Germinal center (tissue), 1 donor: ENCODE measurements at regions not wholly inside any gene's neighbourhood (a gene's known extent, or its start where the extent isn't known, plus 50 kb on each side); places are given as distances from the start of the nearest gene placed in this dataset.

Source experiments
- DNase-seq: peaks from one replicate; pipeline ENCODE4 v3.0.0; 2012; ENCODE audit warnings: mixed read lengths, low spot score

DNA sequence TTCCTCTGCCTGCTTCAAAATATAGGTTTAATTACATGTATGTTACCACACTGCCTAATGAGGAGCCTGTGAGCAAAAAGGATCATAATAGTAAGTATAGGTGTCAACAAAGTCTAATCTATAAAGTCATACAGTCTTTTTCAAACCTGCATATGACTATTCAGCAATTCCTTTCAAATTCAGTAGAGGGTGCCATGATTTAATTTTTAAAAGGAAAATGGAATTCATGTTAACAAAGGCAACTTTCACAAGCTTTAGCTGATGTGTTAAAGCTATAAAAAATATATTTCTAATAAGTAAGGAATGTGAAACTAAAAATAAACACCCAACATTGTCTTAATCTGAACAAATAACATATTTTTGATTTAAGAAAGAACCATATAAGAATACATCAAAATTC lies 52.1 kb downstream of the MPP7 start:
- no peak for DNase-seq

DNA sequence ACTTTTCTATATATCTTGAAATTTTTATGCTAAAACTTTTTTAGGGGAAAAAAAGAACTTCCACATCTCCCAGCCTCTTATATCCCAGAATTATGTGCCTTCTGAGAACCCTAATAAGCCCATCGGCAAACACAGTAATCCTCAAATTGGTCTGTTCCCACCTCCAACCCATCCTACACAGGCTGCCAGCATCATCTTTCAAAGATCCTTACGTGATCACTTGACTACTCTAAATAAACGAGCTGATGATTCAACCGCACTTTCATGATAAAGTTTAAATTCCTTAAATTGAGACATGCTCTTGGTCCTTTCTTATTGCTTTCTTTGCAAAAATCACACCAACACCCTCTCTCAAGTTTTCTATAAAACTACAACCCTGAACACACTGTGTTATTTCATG lies 52.5 kb downstream of the MPP7 start:
- no peak for DNase-seq

DNA sequence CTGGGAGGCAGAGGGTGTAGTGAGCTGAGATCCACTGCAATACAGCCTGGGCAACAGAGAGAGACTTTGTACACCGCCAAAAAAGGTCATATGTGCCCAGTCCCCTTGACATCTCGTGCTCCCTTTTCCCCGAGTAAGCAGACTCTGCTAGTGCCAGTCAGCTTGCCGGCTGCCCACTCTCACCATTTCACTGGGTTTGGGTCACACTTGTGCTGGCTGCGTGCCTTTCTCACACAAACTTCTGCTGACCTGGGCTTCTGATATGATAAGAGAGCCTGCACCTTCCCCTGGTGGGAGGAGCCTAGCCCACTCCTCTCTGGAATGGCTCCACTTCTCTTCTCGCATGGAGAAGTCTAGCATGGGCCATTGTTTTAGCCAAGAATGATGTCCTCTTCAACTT lies 53.4 kb downstream of the MPP7 start:
- DNase-seq, result no peak

DNA sequence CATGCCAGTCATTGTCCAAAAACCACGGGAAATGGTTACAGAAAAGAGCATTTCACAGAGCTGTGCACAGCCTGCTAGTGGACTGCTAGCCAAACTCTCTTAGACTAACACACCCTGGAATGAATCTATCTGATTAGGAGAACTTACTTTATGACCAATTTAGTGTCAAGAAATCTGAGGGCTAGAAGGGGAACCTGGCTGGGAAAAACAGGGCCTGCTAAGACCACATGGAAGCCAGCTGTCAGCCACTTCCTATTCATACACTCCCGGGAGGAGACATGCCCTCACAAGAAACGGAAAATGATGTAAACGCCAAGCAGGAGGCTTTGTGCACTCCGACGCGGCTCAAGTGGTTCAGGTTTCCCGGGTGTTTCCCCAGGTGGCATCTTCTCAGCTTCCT lies 54.8 kb downstream of the MPP7 start:
- DNase-seq, result no peak

DNA sequence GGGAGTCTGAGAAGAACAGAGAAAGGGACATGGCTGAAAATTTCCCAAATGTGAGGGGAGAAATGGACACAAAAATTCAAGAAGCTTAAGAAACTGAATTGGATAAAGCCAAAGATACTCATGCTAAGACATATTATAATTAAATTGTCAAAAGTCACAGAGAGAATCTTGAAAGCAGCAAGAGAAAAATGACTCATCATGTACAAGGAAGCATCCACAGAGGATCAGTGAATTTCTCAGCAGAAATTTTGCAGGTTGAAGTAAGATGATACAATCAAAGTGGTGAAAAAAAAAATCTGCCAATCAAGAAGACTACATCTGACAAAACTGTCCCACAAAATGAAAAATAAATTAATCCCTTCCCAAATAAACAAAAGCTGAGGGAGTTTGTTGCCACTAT lies 56.8 kb downstream of the MPP7 start:
- no peak for DNase-seq

DNA sequence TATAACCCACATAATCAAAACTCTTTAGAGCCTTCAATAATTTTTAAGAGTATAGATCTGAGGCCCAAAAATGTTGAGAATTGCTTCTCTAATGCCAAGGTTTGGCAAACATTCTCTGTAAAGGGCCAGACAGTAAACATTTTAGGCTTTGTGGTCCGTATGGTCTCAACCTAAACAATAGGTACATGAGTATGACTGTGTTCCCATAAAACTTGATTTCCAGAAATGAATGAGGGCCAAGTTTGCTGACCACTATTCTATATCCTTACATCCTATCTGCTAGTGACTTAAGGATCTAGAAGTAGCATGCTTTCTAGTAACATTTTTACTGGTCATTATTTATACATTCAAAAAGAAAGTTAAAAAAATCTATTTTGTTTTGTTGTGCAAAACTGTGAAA lies 58.9 kb downstream of the MPP7 start:
- DNase-seq, result no peak

DNA sequence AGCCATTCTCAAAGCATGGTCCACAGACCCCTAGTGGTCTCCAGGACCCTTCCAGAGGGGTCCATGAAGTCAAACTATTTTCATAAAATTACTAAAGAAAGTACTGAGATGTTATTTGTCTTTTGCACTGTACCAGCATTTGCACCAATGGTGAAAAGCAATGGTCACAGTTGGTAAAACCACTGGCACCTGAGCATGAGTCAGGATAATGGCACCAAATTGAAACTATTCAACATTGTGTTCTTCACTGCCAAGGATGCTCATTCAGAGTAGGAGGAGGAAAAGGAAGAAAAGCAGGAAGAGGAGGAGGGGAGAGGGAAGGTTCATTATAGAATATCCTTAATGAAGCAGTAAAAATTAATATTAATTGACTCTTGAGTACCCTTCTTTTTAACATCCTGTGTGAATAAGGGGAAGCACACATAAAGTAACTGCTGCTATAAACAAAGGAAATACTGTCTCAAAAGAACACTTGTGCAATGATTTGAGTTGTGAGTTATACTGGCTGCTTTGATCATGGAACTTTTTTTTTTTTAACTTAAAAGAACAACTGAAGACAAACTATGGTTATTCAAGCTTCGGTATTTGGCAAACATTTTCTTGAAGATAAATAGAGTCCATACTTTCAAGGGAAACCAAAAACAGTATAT lies 60.2 kb downstream of the MPP7 start:
- no peak for DNase-seq

DNA sequence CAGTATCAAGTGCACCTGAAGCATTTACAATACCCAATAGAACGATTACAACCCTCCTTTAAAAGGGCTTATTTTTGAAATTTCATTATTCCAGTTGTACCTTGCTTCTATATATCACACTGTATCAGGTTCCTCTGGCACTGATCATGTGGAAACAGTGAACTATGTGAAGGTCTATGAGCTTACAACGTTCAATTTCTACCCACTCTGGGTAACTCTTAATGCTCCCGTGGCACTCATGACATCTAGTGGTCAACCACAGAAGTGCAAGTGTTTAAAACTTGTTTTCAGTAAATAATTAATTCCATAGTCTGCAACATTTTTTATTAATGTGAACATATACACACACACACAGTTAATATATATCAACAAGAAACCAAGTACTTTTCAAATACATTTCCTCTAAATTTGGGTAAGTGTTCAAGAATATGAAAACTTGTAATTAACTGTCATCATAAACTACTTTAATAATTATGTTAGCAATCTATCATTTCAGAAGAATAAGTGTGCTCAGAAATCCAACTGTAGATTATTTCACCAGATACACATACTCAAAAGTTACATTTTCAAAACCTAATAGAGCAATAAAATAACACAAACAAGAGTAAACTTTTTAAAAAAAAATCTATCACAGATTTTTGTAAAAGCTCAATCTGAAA lies 61.0 kb downstream of the MPP7 start:
- peak; percentile 30 for DNase-seq

DNA sequence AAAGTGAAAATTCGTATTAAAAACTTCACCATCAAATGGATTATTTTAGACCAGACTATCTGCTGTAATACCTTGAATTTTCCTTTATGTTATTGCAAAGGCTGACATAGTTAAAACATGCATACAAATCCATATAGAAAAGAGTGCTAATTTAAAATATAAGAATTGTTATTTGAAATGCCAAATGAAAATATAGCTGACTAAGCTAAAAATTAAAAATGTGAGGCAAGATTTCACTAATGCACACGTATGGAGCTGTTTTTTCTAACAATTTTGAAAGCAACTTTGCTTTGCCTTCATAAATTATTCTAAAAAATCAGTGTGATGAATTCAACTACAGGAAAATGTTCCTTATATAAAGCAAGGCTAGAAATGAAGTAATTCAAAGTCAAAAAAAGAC lies 62.5 kb downstream of the MPP7 start:
- DNase-seq, result no peak

DNA sequence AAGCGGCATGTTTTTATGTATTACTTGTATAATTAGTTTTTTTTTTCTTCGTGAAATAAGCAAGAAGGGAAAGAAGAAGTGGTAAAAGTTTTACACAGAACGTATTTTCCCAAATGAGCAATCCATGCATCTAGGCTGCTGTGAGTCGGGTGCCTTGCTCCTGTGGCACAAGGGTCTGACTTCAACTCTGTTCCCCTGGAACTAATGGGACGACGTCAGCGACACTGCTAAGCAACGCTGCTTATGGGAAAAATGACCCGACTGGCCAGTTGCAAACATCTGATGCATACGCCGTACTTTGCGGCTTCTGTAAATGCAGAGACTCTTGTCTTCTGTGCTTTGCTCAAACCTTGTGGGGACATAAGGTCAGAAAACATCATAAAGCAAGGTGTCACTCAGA lies 66.3 kb downstream of the MPP7 start:
- no peak for DNase-seq

DNA sequence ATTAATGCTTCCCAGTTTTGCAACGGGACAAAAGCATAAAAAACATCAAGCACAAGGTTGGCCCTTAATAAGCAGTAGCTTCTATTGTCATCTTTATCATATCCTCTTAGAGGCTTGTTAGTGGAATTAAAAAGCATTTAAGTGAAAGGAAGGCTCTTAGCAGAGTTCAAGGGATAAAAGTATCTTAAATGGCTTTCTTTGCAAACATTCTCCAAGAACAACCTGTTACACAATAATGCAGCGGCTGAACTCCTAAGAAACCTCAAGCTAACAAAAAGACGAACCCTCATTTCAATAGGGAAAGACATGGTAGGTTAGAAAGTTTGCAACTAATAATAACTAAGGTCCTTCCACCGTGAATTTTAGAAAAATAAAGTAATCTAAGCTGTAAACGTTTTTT lies 82.1 kb downstream of the MPP7 start:
- no peak for DNase-seq

DNA sequence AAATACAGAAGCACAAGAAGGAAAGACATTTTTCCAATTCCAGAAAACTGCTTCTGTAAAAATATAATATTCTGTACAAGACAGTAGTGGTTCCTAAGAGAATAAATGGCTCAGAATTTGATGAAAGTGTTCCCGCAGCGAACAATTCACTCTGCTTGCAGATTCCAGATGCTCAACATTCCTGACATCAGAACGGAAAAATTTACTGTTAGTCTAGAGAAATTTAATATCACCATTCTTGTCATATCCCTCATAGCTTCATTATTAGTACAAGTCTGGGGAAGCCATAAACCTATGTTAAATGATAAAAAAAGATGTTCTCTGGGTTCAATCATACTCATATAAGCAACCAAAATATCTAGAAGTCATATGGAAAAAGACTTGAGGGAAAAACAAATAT lies 83.6 kb downstream of the MPP7 start:
- no peak for DNase-seq

DNA sequence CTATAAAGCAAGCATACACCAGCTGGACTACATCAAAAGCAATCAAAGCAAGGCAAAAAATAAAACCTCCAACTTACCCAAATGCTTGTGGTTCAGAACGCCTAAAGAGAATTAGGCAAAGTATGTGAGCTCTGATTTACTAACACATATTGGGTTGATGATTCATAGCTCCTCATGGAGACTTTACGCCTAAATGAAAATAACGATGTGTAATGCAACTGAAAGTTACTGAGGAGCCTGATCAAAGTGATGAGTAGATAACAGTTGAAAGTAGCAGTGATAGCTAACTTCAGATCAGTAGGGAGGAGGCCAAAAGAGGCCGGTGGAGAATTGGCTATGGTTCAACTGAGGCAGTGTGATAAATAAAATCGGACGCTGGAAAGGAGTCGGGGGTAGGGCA lies 85.0 kb downstream of the MPP7 start:
- no peak for DNase-seq

DNA sequence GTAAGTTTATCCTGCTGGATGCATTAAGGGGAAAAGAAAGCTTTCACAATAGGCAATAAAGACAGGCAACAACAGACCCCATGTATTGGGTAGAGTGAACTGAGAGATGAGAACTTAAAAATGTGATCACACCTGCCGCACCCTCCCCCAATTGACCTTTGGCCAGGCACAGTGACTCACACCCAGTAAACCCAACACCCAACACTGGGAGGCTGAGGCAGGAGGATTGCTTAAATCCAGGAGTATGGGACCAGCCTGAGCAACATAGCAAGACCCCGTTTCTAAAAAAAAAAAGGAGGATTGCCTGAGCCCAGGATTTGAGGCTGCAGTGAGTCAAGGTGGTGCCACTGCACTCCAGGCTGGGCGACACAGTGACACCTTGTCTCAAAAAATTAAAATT lies 86.9 kb downstream of the MPP7 start:
- no peak for DNase-seq

DNA sequence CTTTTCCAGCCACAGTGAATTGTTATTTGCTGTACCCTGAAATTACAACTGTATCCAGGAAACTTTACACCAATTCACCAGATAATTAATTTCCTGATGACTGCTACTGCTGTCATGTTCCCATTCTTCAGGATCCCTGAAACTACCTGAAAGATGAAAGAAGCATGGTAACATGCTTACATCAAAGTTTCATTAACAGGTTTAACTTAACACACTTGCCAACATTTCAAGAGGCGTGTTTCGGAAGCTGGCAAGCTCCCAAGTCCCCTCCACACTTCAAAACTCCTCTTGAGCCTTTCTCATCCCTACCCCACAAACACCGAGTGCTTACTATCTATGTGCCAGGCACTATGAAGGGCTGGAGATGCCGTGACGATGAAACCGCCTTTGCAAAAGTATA lies 88.6 kb downstream of the MPP7 start:
- no peak for DNase-seq

DNA sequence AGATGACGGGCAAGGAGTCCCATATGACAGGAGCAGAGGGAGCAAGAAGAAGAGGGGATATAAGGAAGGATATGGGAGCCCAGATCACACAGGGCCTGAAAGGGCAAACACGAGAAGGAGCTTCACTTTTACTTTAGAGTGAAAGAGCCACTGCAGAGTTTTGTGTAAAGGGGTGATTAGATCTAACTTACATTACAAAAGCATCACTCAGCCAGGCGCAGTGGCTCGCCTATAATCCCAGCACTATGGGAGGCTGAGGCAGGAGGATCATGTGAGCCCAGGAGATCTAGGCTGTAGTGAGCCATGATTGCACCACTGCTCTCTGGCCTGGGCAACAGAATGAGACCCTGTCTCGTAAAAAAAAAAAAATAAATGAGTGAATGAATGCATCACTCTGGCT lies 91.1 kb downstream of the MPP7 start:
- no peak for DNase-seq

DNA sequence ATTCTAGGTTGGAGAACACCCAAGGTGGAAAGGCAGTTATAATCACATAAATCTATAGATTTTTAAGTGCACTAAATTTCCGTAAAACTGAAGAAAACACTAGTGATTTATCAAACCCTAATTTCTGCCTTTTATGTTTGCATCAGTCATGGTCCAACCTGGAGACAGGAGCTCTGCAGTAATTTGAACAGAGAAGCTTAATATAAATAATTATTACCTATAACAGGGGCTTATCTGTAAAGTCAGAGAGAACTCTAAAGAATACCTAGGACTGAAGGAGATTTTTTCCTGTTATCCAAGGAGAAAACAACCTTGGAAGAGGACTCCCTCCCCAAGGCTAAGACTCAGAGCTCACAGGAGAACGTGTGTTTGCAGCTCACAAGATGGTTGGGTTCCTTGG lies 95.1 kb downstream of the MPP7 start:
- DNase-seq, result no peak

DNA sequence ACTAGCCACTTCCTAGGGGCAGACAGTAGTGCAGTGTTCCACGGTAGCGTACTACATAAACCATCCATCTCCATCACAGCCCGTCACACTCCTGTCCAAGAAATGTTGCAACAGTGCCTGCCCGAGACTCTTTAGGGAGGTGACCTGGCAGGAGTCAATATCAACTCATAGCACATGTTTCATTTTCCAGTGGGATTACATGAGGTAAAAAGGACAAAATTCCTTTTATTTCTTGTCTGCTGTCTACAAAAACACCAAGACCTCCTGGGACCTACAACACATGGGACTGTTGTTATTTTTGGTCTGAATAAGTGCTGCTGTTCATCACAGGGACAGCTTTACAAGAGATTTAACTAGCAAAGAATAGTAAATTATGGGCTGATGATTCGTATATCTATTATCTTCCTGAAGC lies 99.9 kb downstream of the MPP7 start:
- DNase-seq, result no peak

DNA sequence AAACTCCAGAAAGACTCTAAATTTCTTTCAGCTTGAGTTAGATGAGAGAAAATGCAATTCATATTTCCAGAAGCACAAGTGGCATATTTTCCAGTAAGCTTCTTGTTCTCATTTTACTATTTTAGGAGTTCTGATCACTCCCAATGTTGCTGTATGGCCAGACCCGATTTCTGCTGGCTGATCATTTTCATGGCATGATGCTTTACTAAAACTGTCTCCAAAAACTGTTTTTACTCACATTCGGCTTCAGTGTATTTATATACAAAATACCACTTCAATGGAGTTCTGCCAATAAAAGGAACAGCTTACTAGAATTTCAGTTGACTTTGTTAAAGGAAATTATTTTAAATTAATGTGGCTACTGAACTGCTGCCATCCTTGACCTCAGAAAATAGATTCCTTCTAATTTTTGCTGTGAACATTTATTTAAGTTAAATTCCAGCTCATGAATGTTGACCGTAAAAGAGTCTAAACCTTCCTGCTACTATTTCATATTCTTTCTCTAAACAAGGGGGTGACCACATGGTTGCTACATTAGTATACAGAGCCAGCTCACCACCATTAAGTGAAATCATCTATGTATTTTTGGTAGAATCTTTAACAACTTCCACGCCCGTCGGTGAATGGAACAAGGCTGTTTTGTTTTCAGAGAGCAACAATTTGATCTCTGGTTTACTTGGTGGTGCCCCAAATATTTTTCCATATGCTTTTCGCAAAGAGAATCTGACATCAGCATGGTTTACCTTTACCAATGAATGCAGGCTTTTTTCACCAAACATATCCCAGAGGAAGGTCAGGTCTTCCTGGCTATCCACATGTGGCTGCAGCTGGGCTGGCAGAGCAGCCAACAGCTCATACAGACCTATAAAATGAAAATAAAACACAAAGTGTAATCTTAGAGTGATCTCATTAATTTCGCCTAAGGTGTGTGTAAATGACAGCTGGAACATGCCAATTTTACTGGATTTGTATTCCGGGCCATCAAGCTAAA lies 101.2 kb downstream of the MPP7 start:
- no peak for DNase-seq

DNA sequence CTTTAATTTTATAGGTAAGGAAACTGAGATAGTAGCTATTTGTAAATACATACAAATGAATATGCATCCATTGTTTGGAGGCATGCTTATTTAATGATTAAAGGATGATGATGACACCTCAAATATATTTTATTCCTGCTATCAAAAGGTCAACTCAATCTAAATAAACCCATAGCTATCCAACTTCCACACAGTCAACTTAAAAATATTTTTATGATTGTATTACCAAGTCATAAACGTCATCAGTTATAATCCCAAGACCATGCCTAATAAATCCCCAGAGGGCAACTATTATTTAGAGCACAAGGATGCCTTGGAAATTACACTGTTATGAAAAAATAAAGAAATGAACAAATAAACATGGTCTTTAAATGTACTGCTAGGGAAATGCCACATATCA lies 102.1 kb downstream of the MPP7 start:
- DNase-seq, result no peak

DNA sequence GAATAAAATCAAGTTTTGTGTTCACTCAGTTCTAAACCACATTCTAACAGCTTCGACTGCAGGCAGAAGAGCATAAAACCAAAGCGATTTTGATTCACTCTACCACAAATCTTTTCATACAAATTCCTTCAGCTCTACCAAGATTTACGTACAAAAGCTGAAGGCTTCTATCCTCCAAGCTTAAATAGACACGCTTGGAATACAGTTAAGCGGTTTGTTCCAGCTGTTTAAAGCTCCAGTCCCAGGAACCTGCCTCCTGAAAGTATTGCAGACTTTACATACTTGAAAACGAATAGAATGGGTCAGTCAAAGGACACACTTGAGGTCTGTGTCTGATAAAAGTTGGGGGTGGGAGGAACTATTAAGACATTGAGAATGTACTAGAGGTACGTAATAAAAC lies 102.9 kb downstream of the MPP7 start:
- DNase-seq, result no peak

DNA sequence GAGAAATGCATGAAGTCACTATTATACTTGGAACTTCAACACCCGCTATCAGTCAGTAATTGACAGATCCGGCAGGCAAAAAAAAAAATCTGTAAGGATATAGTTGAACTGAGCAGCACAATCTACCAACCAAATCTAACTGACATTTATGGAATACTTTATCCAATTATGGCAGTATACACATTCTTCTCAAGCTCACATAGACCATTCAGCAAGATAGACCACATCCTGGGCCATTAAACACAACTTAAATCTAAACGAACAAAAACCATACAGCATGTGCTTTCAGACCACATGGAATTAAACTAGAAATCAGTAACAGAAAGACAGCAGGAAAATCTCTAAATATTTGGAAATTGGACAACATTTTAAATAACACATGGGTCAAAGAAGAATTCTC lies 112.7 kb downstream of the MPP7 start:
- no peak for DNase-seq

DNA sequence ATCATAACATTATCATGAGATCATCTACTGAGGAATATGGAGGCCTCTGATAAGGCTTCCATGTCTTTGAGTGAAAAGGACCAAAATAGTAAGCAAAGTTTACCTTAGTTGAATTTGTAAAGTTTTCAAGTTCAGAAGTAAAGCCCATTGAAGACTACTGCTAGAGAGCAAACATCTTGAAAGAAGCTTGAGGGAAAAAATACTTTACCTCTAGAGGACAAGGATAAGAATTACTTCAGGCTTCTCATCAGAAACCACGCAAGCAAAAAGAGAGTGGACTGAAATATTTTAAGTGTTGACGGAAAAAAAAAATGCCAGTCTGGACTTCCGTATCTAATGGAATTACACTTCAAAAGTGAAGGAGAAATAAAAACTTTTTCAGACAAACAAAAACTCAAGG lies 114.3 kb downstream of the MPP7 start:
- DNase-seq, result no peak
